ENCODE measurements at regions not wholly inside any gene's neighbourhood (a gene's known extent, or its start where the extent isn't known, plus 50 kb on each side); places are given as distances from the start of the nearest gene placed in this dataset.

DNA sequence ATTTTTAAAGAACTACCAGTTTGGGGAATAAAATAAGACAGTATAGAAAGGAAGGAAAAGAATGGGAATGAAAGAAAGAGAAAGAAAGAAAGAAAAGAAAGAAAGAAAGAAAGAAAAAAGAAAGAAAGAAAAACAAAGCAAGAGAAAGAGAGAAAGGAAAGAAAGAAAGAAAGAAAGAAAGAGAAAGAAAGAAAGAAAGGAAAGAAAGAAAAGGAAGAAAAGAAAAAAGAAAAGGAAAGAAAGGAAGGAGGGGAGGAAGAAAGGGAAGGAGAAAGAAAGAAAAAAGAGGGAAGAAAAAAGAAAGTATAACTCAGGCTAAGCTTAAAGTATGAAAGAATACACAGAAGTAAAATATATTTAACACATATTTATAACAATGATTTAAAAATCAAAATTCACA, 51.0 kb upstream of the FGF10 start:
- no peak for TF ChIP-seq POLR2AphosphoS5 (IDR thresholded peaks at IDR 0.05; ENCODE audit: low read depth, low read length)
- TF ChIP-seq ELF1 (IDR thresholded peaks at IDR 0.05): no peak
- no peak for TF ChIP-seq RFX5 (IDR thresholded peaks at IDR 0.05; ENCODE audit: low read length)
- no peak for TF ChIP-seq GATA2 (CRISPR knock-in tag; IDR thresholded peaks at IDR 0.05)
- TF ChIP-seq SIN3A (IDR thresholded peaks at IDR 0.05; ENCODE audit: borderline replicate concordance, low read depth, low read length): no peak
- TF ChIP-seq NFIC (IDR thresholded peaks at IDR 0.05; ENCODE audit: borderline replicate concordance): no peak
- TF ChIP-seq, protein P1, sequence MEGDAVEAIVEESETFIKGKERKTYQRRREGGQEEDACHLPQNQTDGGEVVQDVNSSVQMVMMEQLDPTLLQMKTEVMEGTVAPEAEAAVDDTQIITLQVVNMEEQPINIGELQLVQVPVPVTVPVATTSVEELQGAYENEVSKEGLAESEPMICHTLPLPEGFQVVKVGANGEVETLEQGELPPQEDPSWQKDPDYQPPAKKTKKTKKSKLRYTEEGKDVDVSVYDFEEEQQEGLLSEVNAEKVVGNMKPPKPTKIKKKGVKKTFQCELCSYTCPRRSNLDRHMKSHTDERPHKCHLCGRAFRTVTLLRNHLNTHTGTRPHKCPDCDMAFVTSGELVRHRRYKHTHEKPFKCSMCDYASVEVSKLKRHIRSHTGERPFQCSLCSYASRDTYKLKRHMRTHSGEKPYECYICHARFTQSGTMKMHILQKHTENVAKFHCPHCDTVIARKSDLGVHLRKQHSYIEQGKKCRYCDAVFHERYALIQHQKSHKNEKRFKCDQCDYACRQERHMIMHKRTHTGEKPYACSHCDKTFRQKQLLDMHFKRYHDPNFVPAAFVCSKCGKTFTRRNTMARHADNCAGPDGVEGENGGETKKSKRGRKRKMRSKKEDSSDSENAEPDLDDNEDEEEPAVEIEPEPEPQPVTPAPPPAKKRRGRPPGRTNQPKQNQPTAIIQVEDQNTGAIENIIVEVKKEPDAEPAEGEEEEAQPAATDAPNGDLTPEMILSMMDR (IDR thresholded peaks at IDR 0.05): no peak
- TF ChIP-seq EZH2phosphoT487 (IDR thresholded peaks at IDR 0.05; ENCODE audit: borderline replicate concordance, low read depth): no peak
- TF ChIP-seq, protein P2, sequence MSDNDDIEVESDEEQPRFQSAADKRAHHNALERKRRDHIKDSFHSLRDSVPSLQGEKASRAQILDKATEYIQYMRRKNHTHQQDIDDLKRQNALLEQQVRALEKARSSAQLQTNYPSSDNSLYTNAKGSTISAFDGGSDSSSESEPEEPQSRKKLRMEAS (IDR thresholded peaks at IDR 0.05; ENCODE audit: low read depth): no peak
- TF ChIP-seq, protein P3, sequence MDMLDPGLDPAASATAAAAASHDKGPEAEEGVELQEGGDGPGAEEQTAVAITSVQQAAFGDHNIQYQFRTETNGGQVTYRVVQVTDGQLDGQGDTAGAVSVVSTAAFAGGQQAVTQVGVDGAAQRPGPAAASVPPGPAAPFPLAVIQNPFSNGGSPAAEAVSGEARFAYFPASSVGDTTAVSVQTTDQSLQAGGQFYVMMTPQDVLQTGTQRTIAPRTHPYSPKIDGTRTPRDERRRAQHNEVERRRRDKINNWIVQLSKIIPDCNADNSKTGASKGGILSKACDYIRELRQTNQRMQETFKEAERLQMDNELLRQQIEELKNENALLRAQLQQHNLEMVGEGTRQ (IDR thresholded peaks at IDR 0.05; ENCODE audit: borderline replicate concordance, low read depth, low read length): no peak
- no peak for TF ChIP-seq RAD21 (IDR thresholded peaks at IDR 0.05; ENCODE audit: low read length)
- no peak for TF ChIP-seq FOSL2 (IDR thresholded peaks at IDR 0.05; ENCODE audit: borderline replicate concordance, low read depth)
